ENCODE measurements at regions not wholly inside any gene's neighbourhood (a gene's known extent, or its start where the extent isn't known, plus 50 kb on each side); places are given as distances from the start of the nearest gene placed in this dataset.

GRCh38 chr12:115521771-115522409 lies 755.6 kb downstream of the MED13L start:
- in situ Hi-C loops (cut with MboI; ENCODE audit: low sequenced_read_pairs): no loop called here

- in situ Hi-C loops (cut with MboI; ENCODE audit: low sequenced_read_pairs): no loop called here
These were observed 757.6 kb downstream of the MED13L start for GRCh38 chr12:115519887-115520286.

- in situ Hi-C loops (cut with MboI; ENCODE audit: low sequenced_read_pairs): no loop called here
These were observed 758.1 kb downstream of the MED13L start for GRCh38 chr12:115519359-115519758.

GRCh38 chr12:115517913-115518312 lies 759.6 kb downstream of the MED13L start:
- in situ Hi-C loops (cut with MboI; ENCODE audit: low sequenced_read_pairs): no loop called here

- in situ Hi-C loops (cut with MboI; ENCODE audit: low sequenced_read_pairs): no loop called here
These were observed 765.3 kb downstream of the MED13L start for GRCh38 chr12:115511986-115512711.

GRCh38 chr12:115511305-115511704 lies 766.2 kb downstream of the MED13L start:
- in situ Hi-C loops (cut with MboI; ENCODE audit: low sequenced_read_pairs): no loop called here

GRCh38 chr12:115508990-115509389 lies 768.5 kb downstream of the MED13L start:
- in situ Hi-C loops (cut with MboI; ENCODE audit: low sequenced_read_pairs): no loop called here

- in situ Hi-C loops (cut with MboI; ENCODE audit: low sequenced_read_pairs): no loop called here
These were observed 769.4 kb downstream of the MED13L start for GRCh38 chr12:115507951-115508722.

- in situ Hi-C loops (cut with MboI; ENCODE audit: low sequenced_read_pairs): no loop called here
These were observed 770.0 kb downstream of the MED13L start for GRCh38 chr12:115507560-115507889.

- in situ Hi-C loops (cut with MboI; ENCODE audit: low sequenced_read_pairs): no loop called here
These were observed 770.5 kb downstream of the MED13L start for GRCh38 chr12:115506822-115507559.

- in situ Hi-C loops (cut with MboI; ENCODE audit: low sequenced_read_pairs): no loop called here
These were observed 772.9 kb downstream of the MED13L start for GRCh38 chr12:115504306-115505290.

- in situ Hi-C loops (cut with MboI; ENCODE audit: low sequenced_read_pairs): no loop called here
These were observed 776.6 kb downstream of the MED13L start for GRCh38 chr12:115500872-115501271.

GRCh38 chr12:115495300-115495699 lies 782.2 kb downstream of the MED13L start:
- in situ Hi-C loops (cut with MboI; ENCODE audit: low sequenced_read_pairs): no loop called here

- in situ Hi-C loops (cut with MboI; ENCODE audit: low sequenced_read_pairs): no loop called here
These were observed 784.9 kb downstream of the MED13L start for GRCh38 chr12:115492553-115492952.

- in situ Hi-C loops (cut with MboI; ENCODE audit: low sequenced_read_pairs): no loop called here
These were observed 785.8 kb downstream of the MED13L start for GRCh38 chr12:115491511-115492250.

GRCh38 chr12:115489253-115489652 lies 788.2 kb downstream of the MED13L start:
- in situ Hi-C loops (cut with MboI; ENCODE audit: low sequenced_read_pairs): no loop called here

GRCh38 chr12:115485967-115486366 lies 791.5 kb downstream of the MED13L start:
- in situ Hi-C loops (cut with MboI; ENCODE audit: low sequenced_read_pairs): no loop called here

- in situ Hi-C loops (cut with MboI; ENCODE audit: low sequenced_read_pairs): no loop called here
These were observed 792.0 kb downstream of the MED13L start for GRCh38 chr12:115485503-115485902.

GRCh38 chr12:115482943-115483342 lies 794.5 kb downstream of the MED13L start:
- in situ Hi-C loops (cut with MboI; ENCODE audit: low sequenced_read_pairs): no loop called here

All from HL-60/S4 (cell line).